WTC11 (cell line): ENCODE measurements at regions not wholly inside any gene's neighbourhood (a gene's known extent, or its start where the extent isn't known, plus 50 kb on each side); places are given as distances from the start of the nearest gene placed in this dataset.

Source experiments
- ATAC-seq: fragments of 200-7000 bp; cut with Tn5 transposase; 2 replicates; pipeline ENCODE4 v1.10.0; 2021; ENCODE audit warnings: mild to moderate bottlenecking, moderate library complexity
- CTCF ChIA-PET: fragments of 300-600 bp; sonication (Branson Sonifier 250); formaldehyde crosslinking; loops from one replicate; lab custom pipeline; 2021; ENCODE audit warnings: antibody characterized with exemption; lab: Charles Lee
- POLR2A ChIA-PET: fragments of 350-600 bp; sonication (Branson Sonifier 250); formaldehyde crosslinking; loops from one replicate; lab custom pipeline; 2021; ENCODE audit warnings: antibody characterized with exemption; lab: Charles Lee
- DNase-seq: peaks from one replicate; pipeline ENCODE4 v3.0.0; 2021; ENCODE audit warnings: low spot score
- H3K27ac Mint-ChIP-seq: 2 replicates; pipeline ENCODE4 v1.8.0; 2021; ENCODE audit warnings: mixed read lengths
- H3K27me3 Mint-ChIP-seq: 2 replicates; pipeline ENCODE4 v1.8.0; 2021; ENCODE audit warnings: low read depth, mild to moderate bottlenecking, moderate library complexity, mixed read lengths
- H3K36me3 Mint-ChIP-seq: 2 replicates; pipeline ENCODE4 v1.8.0; 2021; ENCODE audit warnings: mixed read lengths
- H3K4me1 Mint-ChIP-seq: 2 replicates; pipeline ENCODE4 v1.8.0; 2022; ENCODE audit warnings: mixed read lengths
- H3K4me3 Mint-ChIP-seq: 2 replicates; pipeline ENCODE4 v1.8.0; 2021; ENCODE audit warnings: mild to moderate bottlenecking, moderate library complexity, mixed read lengths
- H3K9me3 Mint-ChIP-seq: 2 replicates; pipeline ENCODE4 v1.8.0; 2021; ENCODE audit warnings: mixed read lengths
- ARID4B ChIP-seq: sonication (generic); formaldehyde crosslinking; IDR thresholded peaks from 2 replicates; pipeline ENCODE4 v1.8.0; 2023; ENCODE audit warnings: missing genetic modification reagents, mild to moderate bottlenecking, borderline replicate concordance
- ERG ChIP-seq: fragments of 250-450 bp; sonication (Bioruptor Pico); IDR thresholded peaks from 2 replicates; pipeline ENCODE4 v1.8.0; 2021; ENCODE audit warnings: mild to moderate bottlenecking
- FOXJ3 ChIP-seq: sonication (generic); formaldehyde crosslinking; IDR thresholded peaks from 2 replicates; pipeline ENCODE4 v1.9.0; 2021; ENCODE audit warnings: missing genetic modification reagents, mild to moderate bottlenecking, borderline replicate concordance
- GRHL2 ChIP-seq: fragments of 250-450 bp; sonication (Bioruptor Pico); IDR thresholded peaks from 2 replicates; pipeline ENCODE4 v1.8.0; 2022; ENCODE audit warnings: mild to moderate bottlenecking, moderate library complexity; ENCODE audit not compliant: insufficient replicate concordance, severe bottlenecking
- HMGXB4 ChIP-seq: sonication (generic); formaldehyde crosslinking; IDR thresholded peaks from 2 replicates; pipeline ENCODE4 v1.8.1; 2023; ENCODE audit warnings: mild to moderate bottlenecking, moderate library complexity, missing genetic modification reagents
- NFYB ChIP-seq: sonication (generic); formaldehyde crosslinking; conservative IDR thresholded peaks from 2 replicates; pipeline ENCODE4 v1.8.0; 2022; ENCODE audit warnings: low read depth, missing genetic modification reagents
- SMAD3 ChIP-seq: sonication (generic); formaldehyde crosslinking; IDR thresholded peaks from 2 replicates; pipeline ENCODE4 v1.8.0; 2022; ENCODE audit warnings: missing genetic modification reagents, mild to moderate bottlenecking, borderline replicate concordance
- ZNF219 ChIP-seq: sonication (generic); formaldehyde crosslinking; IDR thresholded peaks from 2 replicates; pipeline ENCODE4 v1.8.0; 2023; ENCODE audit warnings: missing genetic modification reagents, mild to moderate bottlenecking, borderline replicate concordance
- TF ChIP-seq, protein P1 (sequence below): sonication (generic); formaldehyde crosslinking; IDR thresholded peaks from 2 replicates; pipeline ENCODE4 v1.8.1; 2023; ENCODE audit warnings: mild to moderate bottlenecking, missing genetic modification reagents, moderate library complexity
- TF ChIP-seq, protein P2 (sequence below): sonication (generic); formaldehyde crosslinking; IDR thresholded peaks from 2 replicates; pipeline ENCODE4 v1.8.0; 2022; ENCODE audit warnings: mild to moderate bottlenecking, missing genetic modification reagents
- TF ChIP-seq, protein P3 (sequence below): sonication (generic); formaldehyde crosslinking; IDR thresholded peaks from 2 replicates; pipeline ENCODE4 v1.8.0; 2023; ENCODE audit warnings: missing genetic modification reagents

DNA sequence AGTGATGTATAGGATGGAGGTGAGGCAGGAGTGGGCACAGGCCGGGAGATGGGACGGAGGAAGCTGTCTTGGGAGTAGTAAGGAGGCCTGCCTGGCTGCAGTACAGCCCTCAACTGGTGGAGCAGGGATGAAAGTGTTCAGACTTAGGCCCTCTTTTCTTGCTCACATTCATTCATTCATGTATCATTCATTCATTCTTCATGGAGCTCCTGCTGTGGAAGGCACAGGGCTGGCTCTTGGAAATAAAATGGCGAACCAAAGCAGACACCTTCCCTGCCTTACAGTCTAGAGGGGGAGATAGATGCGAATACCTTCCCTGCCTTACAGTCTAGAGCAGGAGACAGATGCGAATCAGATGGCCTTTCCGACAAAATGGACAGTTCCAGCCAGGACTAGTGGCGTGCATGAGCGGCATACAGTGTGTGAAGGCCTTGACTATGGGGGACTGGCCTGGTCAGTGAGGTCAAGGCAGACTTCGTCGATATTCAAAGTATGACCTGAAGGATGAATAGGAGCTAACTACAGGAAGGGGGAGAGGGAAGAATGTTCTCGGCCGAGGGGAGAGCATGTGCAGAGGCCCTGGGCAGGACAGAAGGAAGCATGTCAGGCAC lies 143.2 kb upstream of the TLE3 start:
- Mint-ChIP-seq H3K36me3 (no peaks in the 10 kb centered on the region), H3K4me1 (0 out of 2 replicates have a peak, but pooled peaks cover 4% of the 10 kb centered on the region), H3K27ac (no peak overlapping the region), H3K9me3 (no peaks in the 10 kb centered on the region)
- DNase-seq: no peak
- no peak for ATAC-seq
- POLR2A ChIA-PET: no interaction called here
- TF ChIP-seq SMAD3 (CRISPR knock-in tag) (no peak), ARID4B (CRISPR knock-in tag) (no peak), HMGXB4 (CRISPR knock-in tag) (no peak), ERG (CRISPR knock-in tag) (no peak)
- TF ChIP-seq, protein P1, sequence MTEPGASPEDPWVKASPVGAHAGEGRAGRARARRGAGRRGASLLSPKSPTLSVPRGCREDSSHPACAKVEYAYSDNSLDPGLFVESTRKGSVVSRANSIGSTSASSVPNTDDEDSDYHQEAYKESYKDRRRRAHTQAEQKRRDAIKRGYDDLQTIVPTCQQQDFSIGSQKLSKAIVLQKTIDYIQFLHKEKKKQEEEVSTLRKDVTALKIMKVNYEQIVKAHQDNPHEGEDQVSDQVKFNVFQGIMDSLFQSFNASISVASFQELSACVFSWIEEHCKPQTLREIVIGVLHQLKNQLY: no peak
- TF ChIP-seq, protein P2, sequence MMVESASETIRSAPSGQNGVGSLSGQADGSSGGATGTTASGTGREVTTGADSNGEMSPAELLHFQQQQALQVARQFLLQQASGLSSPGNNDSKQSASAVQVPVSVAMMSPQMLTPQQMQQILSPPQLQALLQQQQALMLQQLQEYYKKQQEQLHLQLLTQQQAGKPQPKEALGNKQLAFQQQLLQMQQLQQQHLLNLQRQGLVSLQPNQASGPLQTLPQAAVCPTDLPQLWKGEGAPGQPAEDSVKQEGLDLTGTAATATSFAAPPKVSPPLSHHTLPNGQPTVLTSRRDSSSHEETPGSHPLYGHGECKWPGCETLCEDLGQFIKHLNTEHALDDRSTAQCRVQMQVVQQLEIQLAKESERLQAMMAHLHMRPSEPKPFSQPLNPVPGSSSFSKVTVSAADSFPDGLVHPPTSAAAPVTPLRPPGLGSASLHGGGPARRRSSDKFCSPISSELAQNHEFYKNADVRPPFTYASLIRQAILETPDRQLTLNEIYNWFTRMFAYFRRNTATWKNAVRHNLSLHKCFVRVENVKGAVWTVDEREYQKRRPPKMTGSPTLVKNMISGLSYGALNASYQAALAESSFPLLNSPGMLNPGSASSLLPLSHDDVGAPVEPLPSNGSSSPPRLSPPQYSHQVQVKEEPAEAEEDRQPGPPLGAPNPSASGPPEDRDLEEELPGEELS: no peak
- TF ChIP-seq, all 79 proteins: peak for 0
- CTCF ChIA-PET: interaction anchor here (1.1 kb wide), 1 partner anchor 247 kb away, joined by 3 read pairs; no protein-coding TSS in a partner anchor
- Mint-ChIP-seq H3K27me3 (no peaks in the 10 kb centered on the region), H3K4me3 (no peak overlapping the region)

DNA sequence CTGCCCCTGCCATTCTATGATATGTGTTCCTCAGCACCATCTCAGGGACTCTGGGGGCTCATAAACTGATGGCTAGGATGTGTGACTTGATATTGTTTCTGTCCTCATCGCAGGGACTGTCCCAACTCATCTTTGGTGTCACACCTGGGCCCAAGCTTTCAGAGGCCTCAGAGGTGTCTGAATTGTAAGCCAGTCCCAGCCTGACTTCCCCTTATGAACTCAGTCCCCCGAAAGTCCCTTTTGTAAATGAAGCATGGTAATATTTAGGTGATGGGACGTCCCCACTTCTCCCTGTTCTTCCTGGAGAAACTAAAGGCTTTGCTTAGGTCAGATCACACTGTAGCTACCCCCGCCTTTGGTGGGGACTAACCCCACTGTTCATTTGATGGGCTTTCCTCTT lies 142.4 kb upstream of the TLE3 start:
- ATAC-seq (no peak), DNase-seq (no peak)
- ChIA-PET CTCF (no interaction called here), POLR2A (no interaction called here)
- H3K9me3 Mint-ChIP-seq: no peaks in the 10 kb centered on the region
- no peaks in the 10 kb centered on the region for H3K36me3 Mint-ChIP-seq
- TF ChIP-seq FOXJ3 (CRISPR knock-in tag) (no peak), NFYB (no peak), GRHL2 (CRISPR knock-in tag) (no peak), ZNF219 (no peak)
- TF ChIP-seq, protein P3, sequence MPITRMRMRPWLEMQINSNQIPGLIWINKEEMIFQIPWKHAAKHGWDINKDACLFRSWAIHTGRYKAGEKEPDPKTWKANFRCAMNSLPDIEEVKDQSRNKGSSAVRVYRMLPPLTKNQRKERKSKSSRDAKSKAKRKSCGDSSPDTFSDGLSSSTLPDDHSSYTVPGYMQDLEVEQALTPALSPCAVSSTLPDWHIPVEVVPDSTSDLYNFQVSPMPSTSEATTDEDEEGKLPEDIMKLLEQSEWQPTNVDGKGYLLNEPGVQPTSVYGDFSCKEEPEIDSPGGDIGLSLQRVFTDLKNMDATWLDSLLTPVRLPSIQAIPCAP (CRISPR knock-in tag): no peak
- no peaks in the 10 kb centered on the region for H3K27me3 Mint-ChIP-seq
- 0 out of 2 replicates have a peak, but pooled peaks cover 4% of the 10 kb centered on the region for H3K4me1 Mint-ChIP-seq
- no peak overlapping the region for H3K4me3 Mint-ChIP-seq
- H3K27ac Mint-ChIP-seq: no peak overlapping the region
